ENCODE measurements at regions not wholly inside any gene's neighbourhood (a gene's known extent, or its start where the extent isn't known, plus 50 kb on each side); places are given as distances from the start of the nearest gene placed in this dataset.
"Not testable (repeated sequence)": the region's sequence is repeated elsewhere in the genome, so short reads cannot be mapped to it uniquely, and the experiment has no call there.

- peaks cover 22% of the 10 kb centered on the region for H3K27me3 ChIP-seq (ENCODE audit: control insufficient read depth, insufficient read depth, low read length)
- H3K4me3 ChIP-seq (ENCODE audit: low read length); H3K9ac ChIP-seq (ENCODE audit: low read depth, low read length); H3K9me3 ChIP-seq (replicated peaks; ENCODE audit: low read length); H3K4me2 ChIP-seq (ENCODE audit: low read length); H3K36me3 ChIP-seq (ENCODE audit: insufficient read depth, low read length); H3K4me1 ChIP-seq (ENCODE audit: control insufficient read depth, insufficient read depth, low read length): not testable (repeated sequence)
Measured at GRCh38 chr10:90034862-90035261, 333.5 kb downstream of the KIF20B start.

GRCh38 chr10:90041585-90041984, 340.2 kb downstream of the KIF20B start:
- Histone ChIP-seq H3K36me3 (ENCODE audit: insufficient read depth, low read length) (no peaks in the 10 kb centered on the region), H3K4me1 (ENCODE audit: control insufficient read depth, insufficient read depth, low read length) (no peaks in the 10 kb centered on the region), H3K9ac (ENCODE audit: low read depth, low read length) (no peak overlapping the region), H3K9me3 (replicated peaks; ENCODE audit: low read length) (no peaks in the 10 kb centered on the region), H3K4me3 (ENCODE audit: low read length) (no peak overlapping the region), H3K4me2 (ENCODE audit: low read length) (no peak overlapping the region), H3K27me3 (ENCODE audit: control insufficient read depth, insufficient read depth, low read length) (peaks cover 20% of the 10 kb centered on the region)

GRCh38 chr10:90042075-90042474, 340.7 kb downstream of the KIF20B start:
- Histone ChIP-seq H3K27me3 (ENCODE audit: control insufficient read depth, insufficient read depth, low read length) (peaks cover 16% of the 10 kb centered on the region), H3K9ac (ENCODE audit: low read depth, low read length) (no peak overlapping the region), H3K36me3 (ENCODE audit: insufficient read depth, low read length) (no peaks in the 10 kb centered on the region), H3K4me3 (ENCODE audit: low read length) (no peak overlapping the region), H3K4me2 (ENCODE audit: low read length) (no peak overlapping the region), H3K9me3 (replicated peaks; ENCODE audit: low read length) (no peaks in the 10 kb centered on the region), H3K4me1 (ENCODE audit: control insufficient read depth, insufficient read depth, low read length) (no peaks in the 10 kb centered on the region)

GRCh38 chr10:90047243-90047729, 345.9 kb downstream of the KIF20B start:
- no peak overlapping the region for H3K9ac ChIP-seq (ENCODE audit: low read depth, low read length)
- H3K9me3 ChIP-seq (replicated peaks; ENCODE audit: low read length) = no peaks in the 10 kb centered on the region
- H3K4me2 ChIP-seq (ENCODE audit: low read length) = no peak overlapping the region
- H3K4me1 ChIP-seq (ENCODE audit: control insufficient read depth, insufficient read depth, low read length) = no peaks in the 10 kb centered on the region
- no peaks in the 10 kb centered on the region for H3K36me3 ChIP-seq (ENCODE audit: insufficient read depth, low read length)
- peaks cover under 1% of the 10 kb centered on the region for H3K27me3 ChIP-seq (ENCODE audit: control insufficient read depth, insufficient read depth, low read length)
- no peak overlapping the region for H3K4me3 ChIP-seq (ENCODE audit: low read length)

GRCh38 chr10:90051053-90051452, 349.7 kb downstream of the KIF20B start:
- no peak overlapping the region for H3K9ac ChIP-seq (ENCODE audit: low read depth, low read length)
- H3K4me1 ChIP-seq (ENCODE audit: control insufficient read depth, insufficient read depth, low read length) = no peaks in the 10 kb centered on the region
- H3K27me3 ChIP-seq (ENCODE audit: control insufficient read depth, insufficient read depth, low read length) = peaks cover 5% of the 10 kb centered on the region
- H3K4me3 ChIP-seq (ENCODE audit: low read length) = no peak overlapping the region
- H3K36me3 ChIP-seq (ENCODE audit: insufficient read depth, low read length) = no peaks in the 10 kb centered on the region
- no peak overlapping the region for H3K4me2 ChIP-seq (ENCODE audit: low read length)
- no peaks in the 10 kb centered on the region for H3K9me3 ChIP-seq (replicated peaks; ENCODE audit: low read length)

- Histone ChIP-seq H3K4me1 (ENCODE audit: control insufficient read depth, insufficient read depth, low read length) (no peaks in the 10 kb centered on the region), H3K9me3 (replicated peaks; ENCODE audit: low read length) (no peaks in the 10 kb centered on the region), H3K4me3 (ENCODE audit: low read length) (no peak overlapping the region), H3K36me3 (ENCODE audit: insufficient read depth, low read length) (no peaks in the 10 kb centered on the region), H3K4me2 (ENCODE audit: low read length) (no peak overlapping the region), H3K27me3 (ENCODE audit: control insufficient read depth, insufficient read depth, low read length) (peaks cover 5% of the 10 kb centered on the region), H3K9ac (ENCODE audit: low read depth, low read length) (no peak overlapping the region)
Measured at GRCh38 chr10:90051474-90051873, 350.1 kb downstream of the KIF20B start.

- Histone ChIP-seq H3K4me1 (ENCODE audit: control insufficient read depth, insufficient read depth, low read length) (no peaks in the 10 kb centered on the region), H3K36me3 (ENCODE audit: insufficient read depth, low read length) (no peaks in the 10 kb centered on the region), H3K9ac (ENCODE audit: low read depth, low read length) (no peak overlapping the region), H3K9me3 (replicated peaks; ENCODE audit: low read length) (no peaks in the 10 kb centered on the region), H3K4me2 (ENCODE audit: low read length) (no peak overlapping the region), H3K27me3 (ENCODE audit: control insufficient read depth, insufficient read depth, low read length) (peaks cover 31% of the 10 kb centered on the region), H3K4me3 (ENCODE audit: low read length) (no peak overlapping the region)
Measured at GRCh38 chr10:90062786-90063185, 361.4 kb downstream of the KIF20B start.

GRCh38 chr10:90064295-90064694, 362.9 kb downstream of the KIF20B start:
- no peaks in the 10 kb centered on the region for H3K36me3 ChIP-seq (ENCODE audit: insufficient read depth, low read length)
- H3K4me1 ChIP-seq (ENCODE audit: control insufficient read depth, insufficient read depth, low read length) = no peaks in the 10 kb centered on the region
- H3K4me2 ChIP-seq (ENCODE audit: low read length) = no peak overlapping the region
- H3K9ac ChIP-seq (ENCODE audit: low read depth, low read length) = no peak overlapping the region
- no peaks in the 10 kb centered on the region for H3K9me3 ChIP-seq (replicated peaks; ENCODE audit: low read length)
- no peak overlapping the region for H3K4me3 ChIP-seq (ENCODE audit: low read length)
- H3K27me3 ChIP-seq (ENCODE audit: control insufficient read depth, insufficient read depth, low read length) = peaks cover 26% of the 10 kb centered on the region

- Histone ChIP-seq H3K36me3 (ENCODE audit: insufficient read depth, low read length) (no peaks in the 10 kb centered on the region), H3K4me1 (ENCODE audit: control insufficient read depth, insufficient read depth, low read length) (no peaks in the 10 kb centered on the region), H3K9ac (ENCODE audit: low read depth, low read length) (no peak overlapping the region), H3K9me3 (replicated peaks; ENCODE audit: low read length) (no peaks in the 10 kb centered on the region), H3K4me3 (ENCODE audit: low read length) (no peak overlapping the region), H3K4me2 (ENCODE audit: low read length) (no peak overlapping the region), H3K27me3 (ENCODE audit: control insufficient read depth, insufficient read depth, low read length) (peaks cover 9% of the 10 kb centered on the region)
Measured at GRCh38 chr10:90066435-90066834, 365.0 kb downstream of the KIF20B start.

GRCh38 chr10:90075995-90076394, 374.6 kb downstream of the KIF20B start:
- peaks cover 24% of the 10 kb centered on the region for H3K27me3 ChIP-seq (ENCODE audit: control insufficient read depth, insufficient read depth, low read length)
- no peak overlapping the region for H3K4me2 ChIP-seq (ENCODE audit: low read length)
- H3K4me1 ChIP-seq (ENCODE audit: control insufficient read depth, insufficient read depth, low read length) = no peaks in the 10 kb centered on the region
- no peaks in the 10 kb centered on the region for H3K36me3 ChIP-seq (ENCODE audit: insufficient read depth, low read length)
- no peak overlapping the region for H3K9ac ChIP-seq (ENCODE audit: low read depth, low read length)
- no peaks in the 10 kb centered on the region for H3K9me3 ChIP-seq (replicated peaks; ENCODE audit: low read length)
- no peak overlapping the region for H3K4me3 ChIP-seq (ENCODE audit: low read length)

- no peaks in the 10 kb centered on the region for H3K9me3 ChIP-seq (replicated peaks; ENCODE audit: low read length)
- H3K36me3 ChIP-seq (ENCODE audit: insufficient read depth, low read length) = no peaks in the 10 kb centered on the region
- H3K4me3 ChIP-seq (ENCODE audit: low read length) = no peak overlapping the region
- peaks cover 24% of the 10 kb centered on the region for H3K27me3 ChIP-seq (ENCODE audit: control insufficient read depth, insufficient read depth, low read length)
- no peaks in the 10 kb centered on the region for H3K4me1 ChIP-seq (ENCODE audit: control insufficient read depth, insufficient read depth, low read length)
- H3K9ac ChIP-seq (ENCODE audit: low read depth, low read length) = no peak overlapping the region
- H3K4me2 ChIP-seq (ENCODE audit: low read length) = no peak overlapping the region
Measured at GRCh38 chr10:90079819-90080218, 378.4 kb downstream of the KIF20B start.

GRCh38 chr10:90086606-90087190, 385.3 kb downstream of the KIF20B start:
- not testable (repeated sequence) for H3K4me3 ChIP-seq (ENCODE audit: low read length)
- peaks cover 12% of the 10 kb centered on the region for H3K4me1 ChIP-seq (ENCODE audit: control insufficient read depth, insufficient read depth, low read length)

More at GRCh38 chr10:90086606-90087190, 385.3 kb downstream of the KIF20B start:
- H3K4me2 ChIP-seq (ENCODE audit: low read length) = peak overlapping the region; percentile 21
- not testable (repeated sequence) for H3K9me3 ChIP-seq (replicated peaks; ENCODE audit: low read length); H3K9ac ChIP-seq (ENCODE audit: low read depth, low read length); H3K27me3 ChIP-seq (ENCODE audit: control insufficient read depth, insufficient read depth, low read length); H3K36me3 ChIP-seq (ENCODE audit: insufficient read depth, low read length)

Measured in skeletal muscle satellite cell (primary cell).